Heart left ventricle (tissue), 13 donors: ENCODE measurements at regions not wholly inside any gene's neighbourhood (a gene's known extent, or its start where the extent isn't known, plus 50 kb on each side); places are given as distances from the start of the nearest gene placed in this dataset.

Experiments used
- CTCF ChIP-seq, 12 donors: fragments of 200-600 bp; sonication (generic) in 4 of 12; IDR thresholded peaks; one replicate each; pipeline versions ENCODE4 v1.5.0 to v1.8.0; 2018 to 2022; ENCODE audit warnings: antibody characterized with exemption in 12 of 12, mild to moderate bottlenecking in 5 of 12
- POLR2A ChIP-seq, 2 donors: fragments of 450-650 bp; IDR thresholded peaks; one replicate each; pipeline ENCODE4 v1.6.1; 2017; ENCODE audit warnings: antibody characterized with exemption in 2 of 2, mild to moderate bottlenecking in 2 of 2, moderate library complexity in 2 of 2
- donor health status: ischemic (EF 13 %, LVEDD 7.1; RV severe dilation, severe dysfunction).
- donor health status: DM: no; HTN: yes; CAD: no.
- donor health status: DM: no; HTN: no; CAD: no.
- donor health status: ischemic (EF 25% LVEDD 6.9; RV normal size, moderate dysfunction).
- donor health status: ischemic (EF 25% LVEDD 5.7; RV mildly dilated, moderate dysfunction).
- donor health status: ischemic (EF 35%, LVEDD 5.7; RV mildly dilated, moderate dysfunction).
- donor health status: nonischemic (EF 11% LVEDD 7.7; RV severe dilation, severe dysfunction).
- donor health status: DM: yes; HTN: yes; CAD: no.
- donor health status: PGD.
- donor health status: ischemic (EF 29% LVEDD 5.4; RV normal size, mild dysfunction).
- donor health status: nonischemic (EF 23%, LVEDD 6.1; RV moderate dilation, normal function).

- TF ChIP-seq CTCF (IDR thresholded peaks at IDR 0.05) = no peak
- no peak for TF ChIP-seq POLR2A (IDR thresholded peaks at IDR 0.05)
These were observed 280.4 kb downstream of the C1D start for GRCh38 chr2:67782443-67782842.
